GM12865 (cell line): ENCODE measurements at regions not wholly inside any gene's neighbourhood (a gene's known extent, or its start where the extent isn't known, plus 50 kb on each side); places are given as distances from the start of the nearest gene placed in this dataset.

Experiments
- DNase-seq: peaks from one replicate; pipeline ENCODE4 v3.0.0; 2010; ENCODE audit warnings: low read depth
- H3K4me3 ChIP-seq: 2 replicates; pipeline ENCODE4 v1.5.1; 2011; ENCODE audit warnings: mild to moderate bottlenecking, low read depth, low read length, control low read depth
- CTCF ChIP-seq: IDR thresholded peaks from 2 replicates; pipeline ENCODE4 v1.5.1; 2011; ENCODE audit warnings: low read length, control low read depth, low read depth, inconsistent platforms; ENCODE audit not compliant: insufficient read depth; ENCODE audit errors: missing control alignments

GRCh38 chr2:3981446-3981987 lies 278.1 kb downstream of the DCDC2C start:
- DNase-seq: no peak
- TF ChIP-seq CTCF: no peak
- H3K4me3 ChIP-seq: no peak overlapping the region

GRCh38 chr2:3982160-3982559 lies 278.8 kb downstream of the DCDC2C start:
- no peak for TF ChIP-seq CTCF
- no peak for DNase-seq

GRCh38 chr2:3986063-3986462 lies 282.7 kb downstream of the DCDC2C start:
- DNase-seq: no peak
- TF ChIP-seq CTCF: no peak

More at GRCh38 chr2:3982160-3982559, 278.8 kb downstream of the DCDC2C start:
- H3K4me3 ChIP-seq: no peak overlapping the region

GRCh38 chr2:3986530-3987258 lies 283.3 kb downstream of the DCDC2C start:
- no peak for DNase-seq
- no peak for TF ChIP-seq CTCF
- H3K4me3 ChIP-seq: no peak overlapping the region

More at GRCh38 chr2:3986063-3986462, 282.7 kb downstream of the DCDC2C start:
- no peak overlapping the region for H3K4me3 ChIP-seq

- no peak for DNase-seq
- H3K4me3 ChIP-seq: no peak overlapping the region
- TF ChIP-seq CTCF: no peak
Measured at GRCh38 chr2:4002841-4003403, 299.5 kb downstream of the DCDC2C start.

- TF ChIP-seq CTCF: no peak
- DNase-seq: no peak
- H3K4me3 ChIP-seq: no peak overlapping the region
Measured at GRCh38 chr2:4012197-4012596, 308.8 kb downstream of the DCDC2C start.
